Adipocyte (in vitro differentiated cells): ENCODE measurements at regions not wholly inside any gene's neighbourhood (a gene's known extent, or its start where the extent isn't known, plus 50 kb on each side); places are given as distances from the start of the nearest gene placed in this dataset.
"Not testable (repeated sequence)": the region's sequence is repeated elsewhere in the genome, so short reads cannot be mapped to it uniquely, and the experiment has no call there.

Experiments
- DNase-seq: peaks from one replicate; pipeline ENCODE4 v3.0.0-alpha.2; 2015; ENCODE audit warnings: low read depth
- H3K27me3 ChIP-seq: replicated peaks from 2 replicates; pipeline ENCODE4 v1.7.0; 2013; ENCODE audit warnings: mild to moderate bottlenecking, low read length, moderate library complexity; ENCODE audit not compliant: control insufficient read depth, insufficient read depth
- H3K36me3 ChIP-seq: 2 replicates; pipeline ENCODE4 v1.7.0; 2013; ENCODE audit warnings: low read length, mild to moderate bottlenecking, moderate library complexity; ENCODE audit not compliant: control insufficient read depth, insufficient read depth, severe bottlenecking
- H3K4me1 ChIP-seq: 2 replicates; pipeline ENCODE4 v1.7.0; 2013; ENCODE audit warnings: mild to moderate bottlenecking, low read length, moderate library complexity; ENCODE audit not compliant: control insufficient read depth, insufficient read depth
- H3K4me3 ChIP-seq: 2 replicates; pipeline ENCODE4 v1.7.0; 2013; ENCODE audit warnings: mild to moderate bottlenecking, low read length, moderate library complexity
- H3K9ac ChIP-seq: 2 replicates; pipeline ENCODE4 v1.7.0; 2013; ENCODE audit warnings: mild to moderate bottlenecking, low read length, moderate library complexity
- H3K9me3 ChIP-seq: 2 replicates; pipeline ENCODE4 v1.7.0; 2013; ENCODE audit warnings: mild to moderate bottlenecking, low read length, moderate library complexity; ENCODE audit not compliant: control insufficient read depth

DNA sequence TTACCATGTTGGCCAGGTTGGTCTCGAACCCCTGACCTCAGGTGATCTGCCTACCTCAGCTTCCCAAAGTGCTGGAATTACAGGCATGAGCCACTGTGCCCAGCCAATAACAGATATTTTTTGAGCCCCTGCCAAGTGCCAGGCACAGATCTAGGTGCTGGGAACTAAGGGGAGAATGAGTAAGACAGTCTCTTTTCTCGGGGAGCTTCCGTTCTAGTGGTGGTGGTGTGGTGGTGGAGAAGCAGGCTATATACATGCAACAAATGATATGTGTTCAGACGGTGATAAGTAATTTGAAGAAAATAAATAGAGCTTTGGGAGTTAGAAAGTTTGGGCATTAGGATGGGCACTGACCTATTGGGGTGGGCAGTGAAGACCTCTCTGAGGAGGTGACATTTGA is 76.7 kb upstream of the VKORC1L1 start:
- H3K9ac ChIP-seq: no peak overlapping the region
- H3K4me3 ChIP-seq: no peak overlapping the region
- no peaks in the 10 kb centered on the region for H3K9me3 ChIP-seq
- H3K27me3 ChIP-seq: no peaks in the 10 kb centered on the region
- no peak for DNase-seq
- peaks cover 7% of the 10 kb centered on the region for H3K36me3 ChIP-seq
- H3K4me1 ChIP-seq: peaks cover 12% of the 10 kb centered on the region

GRCh38 chr7:65797086-65797485 is 75.8 kb upstream of the VKORC1L1 start:
- H3K4me1 ChIP-seq: peaks cover 12% of the 10 kb centered on the region
- H3K9me3 ChIP-seq, H3K4me3 ChIP-seq, H3K36me3 ChIP-seq, DNase-seq, H3K9ac ChIP-seq, H3K27me3 ChIP-seq: not testable (repeated sequence)

- H3K36me3 ChIP-seq, H3K4me3 ChIP-seq, H3K9ac ChIP-seq, DNase-seq, H3K27me3 ChIP-seq, H3K9me3 ChIP-seq: not testable (repeated sequence)
- peaks cover 12% of the 10 kb centered on the region for H3K4me1 ChIP-seq
Observed at GRCh38 chr7:65797566-65797965, 75.3 kb upstream of the VKORC1L1 start.

DNA sequence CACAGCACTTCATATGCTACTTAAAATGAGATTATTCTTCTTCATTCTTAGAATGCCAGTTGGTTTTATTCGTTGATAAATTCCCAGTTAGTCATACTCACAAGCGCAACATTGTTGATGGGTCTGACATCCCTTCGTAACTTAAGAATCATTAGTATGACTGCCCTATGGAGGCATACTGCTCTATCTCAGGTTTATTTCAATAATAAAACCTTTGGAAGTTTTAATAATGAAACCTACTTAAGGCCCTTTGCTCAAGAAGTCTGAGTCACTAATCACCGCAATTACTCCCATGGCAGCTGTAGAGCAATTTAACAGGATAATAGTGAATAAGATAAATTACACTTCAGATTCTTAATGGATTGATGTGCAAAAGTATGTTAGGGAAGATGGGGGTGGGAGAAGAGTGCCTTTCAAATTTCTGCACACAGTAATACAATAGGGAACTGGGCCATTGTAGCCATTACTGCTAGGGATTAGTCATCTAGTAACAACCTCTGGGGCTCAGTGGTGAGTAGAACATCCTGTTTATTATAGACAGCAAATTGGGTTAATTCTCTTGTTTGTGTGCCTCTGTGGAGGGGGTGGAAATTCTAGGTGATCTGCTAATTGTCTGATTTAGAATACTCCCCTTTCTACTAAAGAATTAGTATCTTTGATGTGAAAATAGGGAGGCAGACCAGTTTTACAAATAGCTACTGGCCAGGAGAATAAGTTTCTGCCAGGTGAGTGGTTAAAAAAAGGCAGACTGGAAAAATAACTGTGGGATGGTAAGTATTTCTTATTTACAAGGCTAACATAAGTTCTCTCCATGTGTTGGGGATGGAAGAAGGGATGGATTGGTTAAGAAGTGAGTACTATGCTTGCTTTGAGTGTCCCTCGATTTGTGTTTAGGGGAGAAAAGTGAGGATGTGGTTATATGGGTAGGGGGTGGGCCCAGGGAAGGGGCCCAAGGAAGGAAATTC is 74.5 kb upstream of the VKORC1L1 start:
- no peak overlapping the region for H3K4me3 ChIP-seq
- no peaks in the 10 kb centered on the region for H3K9me3 ChIP-seq
- H3K36me3 ChIP-seq: peaks cover 7% of the 10 kb centered on the region
- H3K4me1 ChIP-seq: peaks cover 12% of the 10 kb centered on the region
- DNase-seq: peak; percentile 25
- no peak overlapping the region for H3K9ac ChIP-seq
- H3K27me3 ChIP-seq: no peaks in the 10 kb centered on the region

DNA sequence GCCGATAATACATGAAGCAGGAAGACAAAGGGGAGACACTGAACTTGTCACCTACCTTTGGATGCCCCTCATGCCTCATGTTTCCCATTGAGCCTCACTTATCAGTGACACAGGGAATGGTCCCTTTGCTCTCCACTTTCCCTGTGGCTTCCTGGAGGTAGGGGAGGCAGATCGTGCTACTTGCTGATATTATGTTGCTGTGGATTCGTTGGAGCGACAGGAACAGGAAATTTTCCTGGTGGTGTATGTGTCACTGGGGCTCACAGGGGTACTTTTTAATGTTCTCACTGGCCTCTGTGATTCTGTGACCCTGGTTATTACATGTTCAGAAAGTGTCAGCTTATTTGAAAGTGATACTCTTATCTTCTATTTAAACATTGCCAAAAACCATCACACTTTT is 72.7 kb upstream of the VKORC1L1 start:
- H3K9me3 ChIP-seq, H3K9ac ChIP-seq, H3K27me3 ChIP-seq, H3K4me3 ChIP-seq, DNase-seq: not testable (repeated sequence)
- H3K36me3 ChIP-seq: peaks cover 14% of the 10 kb centered on the region
- peaks cover 12% of the 10 kb centered on the region for H3K4me1 ChIP-seq

- H3K4me3 ChIP-seq: no peak overlapping the region
- no peak overlapping the region for H3K9ac ChIP-seq
- H3K4me1 ChIP-seq: peaks cover 12% of the 10 kb centered on the region
- no peak for DNase-seq
- H3K9me3 ChIP-seq: no peaks in the 10 kb centered on the region
- H3K27me3 ChIP-seq: no peaks in the 10 kb centered on the region
- H3K36me3 ChIP-seq: peaks cover 14% of the 10 kb centered on the region
Observed at GRCh38 chr7:65800890-65801341, 72.0 kb upstream of the VKORC1L1 start.

DNA sequence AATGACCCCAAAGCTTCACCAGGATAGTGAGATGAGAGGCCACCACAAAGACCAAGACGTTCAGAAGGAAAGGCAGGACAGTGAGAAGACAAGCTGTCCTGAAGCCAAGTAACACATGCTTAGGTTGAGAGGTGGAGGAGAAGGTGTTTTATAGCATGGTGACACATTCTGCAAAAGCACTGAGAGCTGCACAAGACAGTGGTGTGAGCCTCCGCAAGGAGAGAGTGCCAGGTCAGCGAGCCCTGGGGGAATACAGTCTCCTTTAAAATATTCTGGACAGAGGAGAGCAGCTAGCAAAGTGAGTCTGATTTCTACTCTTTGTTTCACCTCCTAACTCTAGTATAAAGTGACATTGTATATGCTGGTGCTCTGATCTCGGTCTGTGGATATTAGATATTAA is 68.0 kb upstream of the VKORC1L1 start:
- Histone ChIP-seq H3K27me3 (no peaks in the 10 kb centered on the region), H3K4me1 (no peaks in the 10 kb centered on the region)
- no peak for DNase-seq

DNA sequence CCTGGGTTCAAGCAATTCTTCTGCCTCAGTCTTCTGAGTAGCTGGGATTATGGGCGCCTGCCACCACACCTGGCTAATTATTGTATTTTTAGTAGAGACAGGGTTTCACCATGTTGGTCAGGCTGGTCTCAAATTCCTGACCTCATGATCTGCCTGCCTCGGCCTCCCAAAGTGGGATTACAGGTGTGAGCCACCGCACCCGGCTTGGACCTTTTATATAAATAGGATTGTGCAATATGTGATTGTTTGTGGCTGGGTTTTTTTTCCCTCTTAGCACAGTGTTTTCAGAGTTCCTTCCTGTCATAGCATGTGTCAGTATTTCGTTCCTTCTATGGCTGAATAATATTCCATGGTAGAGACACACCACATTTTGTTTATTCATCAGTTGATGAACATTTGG is 65.8 kb upstream of the VKORC1L1 start:
- not testable (repeated sequence) for H3K9me3 ChIP-seq, H3K27me3 ChIP-seq, H3K4me1 ChIP-seq, H3K9ac ChIP-seq, H3K36me3 ChIP-seq, DNase-seq, H3K4me3 ChIP-seq

More for the DNA sequence above, 68.0 kb upstream of the VKORC1L1 start:
- H3K9me3 ChIP-seq: no peaks in the 10 kb centered on the region
- H3K4me3 ChIP-seq: no peak overlapping the region
- peaks cover 12% of the 10 kb centered on the region for H3K36me3 ChIP-seq
- no peak overlapping the region for H3K9ac ChIP-seq

DNA sequence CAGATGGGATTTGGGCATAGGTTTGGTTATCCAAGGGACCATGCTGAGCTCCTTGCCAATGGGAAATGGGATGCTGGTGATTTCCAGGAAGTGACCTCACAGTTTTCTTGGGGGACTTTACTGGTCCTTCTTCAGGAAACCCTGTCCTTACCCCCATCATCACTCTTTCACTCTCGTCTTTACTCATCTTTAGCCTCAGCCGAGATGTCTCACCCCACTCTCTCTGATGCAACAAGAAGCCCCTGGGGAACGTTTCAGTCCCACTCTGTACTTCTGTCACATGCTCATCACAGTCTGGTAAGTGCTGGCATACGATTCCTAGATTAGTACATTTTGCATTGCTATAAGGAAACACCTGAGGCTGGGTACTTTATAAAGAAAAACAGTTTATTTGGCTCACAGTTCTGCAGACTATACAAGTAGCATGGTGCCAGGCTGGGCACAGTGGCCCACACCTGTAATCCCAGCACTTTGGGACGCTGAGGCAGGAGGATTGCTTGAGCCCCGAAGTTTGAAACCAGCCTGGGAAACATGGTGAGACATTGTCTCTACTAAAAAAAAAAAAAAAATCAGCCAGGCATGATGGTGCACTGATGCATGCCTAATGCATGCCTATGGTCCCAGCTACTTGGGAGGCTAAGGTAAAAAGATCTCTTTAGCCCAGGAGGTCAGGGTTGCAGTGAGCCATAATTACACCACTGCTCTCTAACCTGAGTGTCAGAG is 63.5 kb upstream of the VKORC1L1 start:
- DNase-seq: no peak
- Histone ChIP-seq H3K27me3 (no peaks in the 10 kb centered on the region), H3K36me3 (peaks cover 6% of the 10 kb centered on the region), H3K4me3 (no peak overlapping the region), H3K9me3 (no peaks in the 10 kb centered on the region), H3K4me1 (peaks cover 2% of the 10 kb centered on the region), H3K9ac (no peak overlapping the region)

- H3K9ac ChIP-seq: no peak overlapping the region
- DNase-seq: no peak
- H3K36me3 ChIP-seq: peaks cover under 1% of the 10 kb centered on the region
- H3K9me3 ChIP-seq: no peaks in the 10 kb centered on the region
- no peak overlapping the region for H3K4me3 ChIP-seq
- H3K27me3 ChIP-seq: no peaks in the 10 kb centered on the region
- H3K4me1 ChIP-seq: peaks cover 2% of the 10 kb centered on the region
Observed at GRCh38 chr7:65809982-65810288, 62.9 kb upstream of the VKORC1L1 start.

DNA sequence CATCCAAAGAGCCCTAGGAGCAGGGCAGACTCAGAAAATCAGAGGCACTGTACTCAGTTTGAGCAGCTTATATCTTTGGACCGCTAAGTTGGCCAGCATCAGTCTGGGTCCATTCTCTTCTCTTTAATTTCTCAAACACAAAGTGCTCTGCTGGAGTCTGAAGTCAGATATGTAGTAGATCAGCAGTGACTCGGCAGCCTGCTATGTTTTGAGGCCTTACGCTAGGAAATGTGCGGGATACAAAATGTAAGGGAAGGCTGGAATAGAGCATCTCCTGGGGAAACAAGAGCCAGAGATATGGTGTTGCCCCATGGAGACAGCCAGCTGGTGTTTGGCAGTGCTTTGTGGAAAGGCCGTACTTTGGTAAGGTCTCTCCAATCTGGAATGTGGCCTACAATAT is 60.6 kb upstream of the VKORC1L1 start:
- DNase-seq: peak; percentile 37
- Histone ChIP-seq H3K4me3 (no peak overlapping the region), H3K9ac (no peak overlapping the region), H3K36me3 (no peaks in the 10 kb centered on the region), H3K4me1 (peaks cover 2% of the 10 kb centered on the region), H3K27me3 (no peaks in the 10 kb centered on the region), H3K9me3 (no peaks in the 10 kb centered on the region)
